ENCODE measurements at regions not wholly inside any gene's neighbourhood (a gene's known extent, or its start where the extent isn't known, plus 50 kb on each side); places are given as distances from the start of the nearest gene placed in this dataset.
"Not testable (repeated sequence)": the region's sequence is repeated elsewhere in the genome, so short reads cannot be mapped to it uniquely, and the experiment has no call there.

GRCh38 chr7:67371429-67372305, 375.0 kb downstream of the TYW1 start:
- Histone ChIP-seq H3K36me3 (ENCODE audit: control insufficient read depth in 3 of 3, insufficient read depth in 2 of 3, low read depth in 1 of 3, low read length in 3 of 3) (no peaks in the 10 kb centered on the region), H3K4me3 (ENCODE audit: low read depth in 1 of 3, low read length in 3 of 3) (no peak overlapping the region), H3K4me1 (ENCODE audit: control insufficient read depth in 3 of 3, insufficient read depth in 2 of 3, low read depth in 1 of 3, low read length in 2 of 3) (no peaks in the 10 kb centered on the region), H3K27me3 (ENCODE audit: control insufficient read depth in 3 of 3, insufficient read depth in 3 of 3, low read length in 3 of 3) (no peaks in the 10 kb centered on the region), H3K27ac (ENCODE audit: low read depth in 1 of 3, low read length in 2 of 3) (no peak overlapping the region), H3K9me3 (ENCODE audit: control insufficient read depth in 2 of 2, insufficient read depth in 1 of 2, low read depth in 1 of 2, low read length in 1 of 2) (peaks cover 0 to 16% of the 10 kb centered on the region in 2 donors)
- WGBS, 3 donors = 36 to 39% (median 36%) methylated on average over 18 of the region's 18 CpGs
- DNase-seq (peak; percentile 70 to 80), FAIRE-seq (no peak)

DNA sequence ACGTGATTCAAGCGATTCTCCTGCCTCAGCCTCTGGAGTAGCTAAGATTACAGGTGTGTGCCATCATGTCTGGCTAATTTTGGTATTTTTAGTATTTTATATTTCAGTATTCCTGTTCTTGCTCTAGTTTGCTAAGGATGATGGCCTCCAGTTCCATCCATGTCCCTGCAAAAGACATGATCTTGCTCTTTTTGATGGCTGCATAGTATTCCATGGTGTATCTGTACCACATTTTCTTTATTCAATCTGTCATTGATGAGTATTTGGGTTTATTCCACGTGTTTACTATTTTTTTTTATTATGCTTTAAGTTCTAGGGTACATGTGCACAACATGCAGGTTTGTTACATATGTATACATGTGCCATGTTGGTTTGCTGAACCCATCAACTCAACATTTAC, 376.8 kb downstream of the TYW1 start:
- H3K36me3 ChIP-seq (ENCODE audit: control insufficient read depth in 3 of 3, insufficient read depth in 2 of 3, low read depth in 1 of 3, low read length in 3 of 3); DNase-seq; H3K4me1 ChIP-seq (ENCODE audit: control insufficient read depth in 3 of 3, insufficient read depth in 2 of 3, low read depth in 1 of 3, low read length in 2 of 3); H3K4me3 ChIP-seq (ENCODE audit: low read depth in 1 of 3, low read length in 3 of 3); H3K27ac ChIP-seq (ENCODE audit: low read depth in 1 of 3, low read length in 2 of 3); H3K9me3 ChIP-seq (ENCODE audit: control insufficient read depth in 2 of 2, insufficient read depth in 1 of 2, low read depth in 1 of 2, low read length in 1 of 2); H3K27me3 ChIP-seq (ENCODE audit: control insufficient read depth in 3 of 3, insufficient read depth in 3 of 3, low read length in 3 of 3); FAIRE-seq: not testable (repeated sequence)
- WGBS, 3 donors = 56 to 74% (median 72%) methylated on average over 3 of the region's 3 CpGs

DNA sequence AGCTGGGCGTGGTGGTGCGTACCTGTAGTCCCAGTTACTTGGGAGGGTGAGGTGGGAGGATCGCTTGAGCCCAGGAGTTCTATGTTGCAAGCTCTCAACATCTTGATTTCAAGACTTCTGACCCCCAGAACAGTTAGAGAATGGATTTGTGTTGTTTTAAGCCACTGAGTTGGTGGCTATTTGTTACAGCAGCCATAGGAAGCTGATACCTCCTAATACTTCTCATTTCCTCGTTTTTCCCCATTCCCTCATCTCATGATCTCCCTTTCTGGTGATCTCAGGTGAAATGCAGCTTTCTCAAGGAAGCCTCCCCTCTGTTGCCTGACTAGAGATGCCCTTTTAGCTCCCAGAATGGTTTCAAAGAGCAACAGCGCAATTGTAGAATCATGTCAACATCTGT, 378.8 kb downstream of the TYW1 start:
- Histone ChIP-seq H3K36me3 (ENCODE audit: control insufficient read depth in 3 of 3, insufficient read depth in 2 of 3, low read depth in 1 of 3, low read length in 3 of 3) (no peaks in the 10 kb centered on the region), H3K9me3 (ENCODE audit: control insufficient read depth in 2 of 2, insufficient read depth in 1 of 2, low read depth in 1 of 2, low read length in 1 of 2) (peaks cover 0 to 7% of the 10 kb centered on the region in 2 donors), H3K27me3 (ENCODE audit: control insufficient read depth in 3 of 3, insufficient read depth in 3 of 3, low read length in 3 of 3) (no peaks in the 10 kb centered on the region), H3K4me3 (ENCODE audit: low read depth in 1 of 3, low read length in 3 of 3) (no peak overlapping the region), H3K27ac (ENCODE audit: low read depth in 1 of 3, low read length in 2 of 3) (no peak overlapping the region), H3K4me1 (ENCODE audit: control insufficient read depth in 3 of 3, insufficient read depth in 2 of 3, low read depth in 1 of 3, low read length in 2 of 3) (no peaks in the 10 kb centered on the region)
- DNase-seq = no peak
- 76 to 83% (median 80%) methylated on average over 5 of the region's 5 CpGs for WGBS, 3 donors
- FAIRE-seq = no peak

GRCh38 chr7:67377939-67378862, 381.6 kb downstream of the TYW1 start:
- DNase-seq = peak; percentile 53 to 71

GRCh38 chr7:67380326-67380725, 383.7 kb downstream of the TYW1 start:
- 72 to 94% (median 89%) methylated on average over 4 of the region's 4 CpGs for WGBS, 3 donors
- H3K4me1 ChIP-seq (ENCODE audit: control insufficient read depth in 3 of 3, insufficient read depth in 2 of 3, low read depth in 1 of 3, low read length in 2 of 3) = no peaks in the 10 kb centered on the region
- no peak overlapping the region for H3K4me3 ChIP-seq (ENCODE audit: low read depth in 1 of 3, low read length in 3 of 3)
- peaks cover 0 to 4% of the 10 kb centered on the region in 2 donors for H3K9me3 ChIP-seq (ENCODE audit: control insufficient read depth in 2 of 2, insufficient read depth in 1 of 2, low read depth in 1 of 2, low read length in 1 of 2)
- FAIRE-seq = no peak
- no peak overlapping the region for H3K27ac ChIP-seq (ENCODE audit: low read depth in 1 of 3, low read length in 2 of 3)
- H3K36me3 ChIP-seq (ENCODE audit: control insufficient read depth in 3 of 3, insufficient read depth in 2 of 3, low read depth in 1 of 3, low read length in 3 of 3) = no peaks in the 10 kb centered on the region
- no peak for DNase-seq
- H3K27me3 ChIP-seq (ENCODE audit: control insufficient read depth in 3 of 3, insufficient read depth in 3 of 3, low read length in 3 of 3) = no peaks in the 10 kb centered on the region

More at GRCh38 chr7:67377939-67378862, 381.6 kb downstream of the TYW1 start:
- Histone ChIP-seq H3K27me3 (ENCODE audit: control insufficient read depth in 3 of 3, insufficient read depth in 3 of 3, low read length in 3 of 3) (no peaks in the 10 kb centered on the region), H3K27ac (ENCODE audit: low read depth in 1 of 3, low read length in 2 of 3) (no peak overlapping the region), H3K9me3 (ENCODE audit: control insufficient read depth in 2 of 2, insufficient read depth in 1 of 2, low read depth in 1 of 2, low read length in 1 of 2) (peaks cover 0 to 7% of the 10 kb centered on the region in 2 donors), H3K4me1 (ENCODE audit: control insufficient read depth in 3 of 3, insufficient read depth in 2 of 3, low read depth in 1 of 3, low read length in 2 of 3) (no peaks in the 10 kb centered on the region), H3K36me3 (ENCODE audit: control insufficient read depth in 3 of 3, insufficient read depth in 2 of 3, low read depth in 1 of 3, low read length in 3 of 3) (no peaks in the 10 kb centered on the region), H3K4me3 (ENCODE audit: low read depth in 1 of 3, low read length in 3 of 3) (no peak overlapping the region)
- WGBS, 3 donors = 50 to 59% (median 53%) methylated on average over 16 of the region's 16 CpGs
- FAIRE-seq = no peak

DNA sequence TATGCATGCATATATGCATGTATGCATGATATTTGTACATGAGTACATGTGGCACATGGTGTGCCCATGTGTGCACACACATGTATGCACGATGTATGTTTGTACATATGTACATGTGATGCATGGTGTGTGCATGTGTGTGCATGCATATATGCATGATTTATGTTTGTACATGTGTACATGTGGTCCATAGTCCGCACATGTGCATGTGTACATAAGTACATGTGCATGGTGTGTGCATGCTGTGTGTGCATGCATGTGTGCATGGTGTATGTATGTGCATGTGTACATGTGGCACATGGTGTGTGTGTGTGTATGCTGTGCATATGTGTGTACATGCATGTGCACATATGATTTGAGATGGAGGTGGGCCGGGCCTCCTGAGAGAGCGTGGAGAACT, 384.2 kb downstream of the TYW1 start:
- H3K4me3 ChIP-seq (ENCODE audit: low read depth in 1 of 3, low read length in 3 of 3) = no peak overlapping the region
- H3K36me3 ChIP-seq (ENCODE audit: control insufficient read depth in 3 of 3, insufficient read depth in 2 of 3, low read depth in 1 of 3, low read length in 3 of 3) = no peaks in the 10 kb centered on the region
- no peaks in the 10 kb centered on the region for H3K4me1 ChIP-seq (ENCODE audit: control insufficient read depth in 3 of 3, insufficient read depth in 2 of 3, low read depth in 1 of 3, low read length in 2 of 3)
- WGBS, 3 donors = 76 to 90% (median 82%) methylated on average over 4 of the region's 4 CpGs
- H3K27me3 ChIP-seq (ENCODE audit: control insufficient read depth in 3 of 3, insufficient read depth in 3 of 3, low read length in 3 of 3) = no peaks in the 10 kb centered on the region
- H3K27ac ChIP-seq (ENCODE audit: low read depth in 1 of 3, low read length in 2 of 3) = no peak overlapping the region
- no peak for DNase-seq
- no peaks in the 10 kb centered on the region for H3K9me3 ChIP-seq (ENCODE audit: control insufficient read depth in 2 of 2, insufficient read depth in 1 of 2, low read depth in 1 of 2, low read length in 1 of 2)
- FAIRE-seq = no peak

DNA sequence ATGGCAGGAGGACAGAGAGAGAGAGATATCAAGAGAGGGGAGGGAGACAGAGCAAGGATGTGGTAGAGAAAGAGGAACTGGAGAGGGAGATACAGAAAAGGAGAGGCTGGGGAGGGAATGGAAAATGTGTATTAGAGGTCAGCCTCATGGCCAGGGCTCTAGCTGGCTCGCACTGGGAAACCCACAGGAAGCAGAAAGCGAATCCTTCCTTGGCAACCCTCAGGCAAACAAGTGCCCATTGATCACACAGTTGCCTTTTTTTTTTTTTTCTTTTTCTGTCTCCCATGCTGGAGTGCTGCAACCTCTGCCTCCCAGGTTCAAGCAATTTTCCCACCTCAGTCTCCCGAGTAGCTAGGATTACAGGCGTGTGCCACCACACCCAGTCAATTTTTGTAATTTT, 391.2 kb downstream of the TYW1 start:
- WGBS, 3 donors = 62 to 80% (median 68%) methylated on average over 4 of the region's 4 CpGs
- no peak for FAIRE-seq

GRCh38 chr7:67391168-67391567, 394.5 kb downstream of the TYW1 start:
- FAIRE-seq (no peak), DNase-seq (no peak)
- 75 to 84% (median 82%) methylated on average over 19 of the region's 19 CpGs for WGBS, 3 donors
- Histone ChIP-seq H3K4me1 (ENCODE audit: control insufficient read depth in 3 of 3, insufficient read depth in 2 of 3, low read depth in 1 of 3, low read length in 2 of 3) (no peaks in the 10 kb centered on the region), H3K36me3 (ENCODE audit: control insufficient read depth in 3 of 3, insufficient read depth in 2 of 3, low read depth in 1 of 3, low read length in 3 of 3) (no peaks in the 10 kb centered on the region), H3K27ac (ENCODE audit: low read depth in 1 of 3, low read length in 2 of 3) (no peak overlapping the region), H3K9me3 (ENCODE audit: control insufficient read depth in 2 of 2, insufficient read depth in 1 of 2, low read depth in 1 of 2, low read length in 1 of 2) (no peaks in the 10 kb centered on the region), H3K27me3 (ENCODE audit: control insufficient read depth in 3 of 3, insufficient read depth in 3 of 3, low read length in 3 of 3) (peaks cover 0 to 1% (median 0%) of the 10 kb centered on the region in 3 donors), H3K4me3 (ENCODE audit: low read depth in 1 of 3, low read length in 3 of 3) (no peak overlapping the region)

More for the DNA sequence above, 391.2 kb downstream of the TYW1 start:
- no peak overlapping the region for H3K4me3 ChIP-seq (ENCODE audit: low read depth in 1 of 3, low read length in 3 of 3)
- H3K4me1 ChIP-seq (ENCODE audit: control insufficient read depth in 3 of 3, insufficient read depth in 2 of 3, low read depth in 1 of 3, low read length in 2 of 3) = no peaks in the 10 kb centered on the region
- H3K27me3 ChIP-seq (ENCODE audit: control insufficient read depth in 3 of 3, insufficient read depth in 3 of 3, low read length in 3 of 3) = peaks cover 0 to 1% (median 0%) of the 10 kb centered on the region in 3 donors
- no peaks in the 10 kb centered on the region for H3K36me3 ChIP-seq (ENCODE audit: control insufficient read depth in 3 of 3, insufficient read depth in 2 of 3, low read depth in 1 of 3, low read length in 3 of 3)
- no peaks in the 10 kb centered on the region for H3K9me3 ChIP-seq (ENCODE audit: control insufficient read depth in 2 of 2, insufficient read depth in 1 of 2, low read depth in 1 of 2, low read length in 1 of 2)
- no peak overlapping the region for H3K27ac ChIP-seq (ENCODE audit: low read depth in 1 of 3, low read length in 2 of 3)
- no peak for DNase-seq

Data from small intestine (tissue), 7 donors.